ENCODE measurements at regions not wholly inside any gene's neighbourhood (a gene's known extent, or its start where the extent isn't known, plus 50 kb on each side); places are given as distances from the start of the nearest gene placed in this dataset.

DNA sequence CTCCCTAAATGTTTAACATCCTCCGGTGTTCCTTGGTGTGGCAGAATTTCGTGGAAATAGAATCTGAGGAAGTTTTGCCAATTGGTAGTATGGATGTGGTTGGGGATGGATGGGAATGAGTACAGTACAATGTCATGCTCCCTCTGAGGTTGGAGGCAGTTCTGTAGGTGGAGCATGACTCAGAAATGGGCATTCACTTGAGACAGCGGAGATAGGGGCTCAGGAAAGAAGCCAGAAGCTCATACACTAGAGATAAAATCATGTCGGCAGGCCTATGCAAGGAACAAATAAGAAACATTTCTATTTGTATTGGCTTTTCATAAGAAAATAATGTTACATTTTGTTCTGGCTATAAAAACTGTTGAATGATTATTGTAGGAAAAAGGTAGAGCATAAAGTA, 196.0 kb downstream of the URB2 start:
- DNase-seq (ENCODE audit: low spot score): no peak

DNA sequence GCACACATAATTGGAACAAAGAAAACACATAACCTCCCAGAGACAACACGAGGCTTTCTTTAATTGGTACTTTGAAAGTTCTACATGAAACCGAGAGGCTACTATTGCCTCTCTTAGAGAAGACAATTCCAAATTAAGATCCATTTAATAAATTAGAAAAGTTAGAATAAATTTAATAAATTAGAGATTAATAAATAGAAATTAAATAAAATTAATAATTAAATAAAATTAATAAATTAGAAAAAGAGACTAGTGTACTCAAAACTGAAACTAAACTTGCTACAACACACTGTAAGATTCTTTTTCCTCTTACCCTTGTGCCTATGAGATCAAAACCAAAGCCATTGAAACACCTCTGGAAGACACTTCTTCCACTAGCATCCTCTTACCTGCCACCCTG, 199.0 kb downstream of the URB2 start:
- no peak for DNase-seq (ENCODE audit: low spot score)

DNA sequence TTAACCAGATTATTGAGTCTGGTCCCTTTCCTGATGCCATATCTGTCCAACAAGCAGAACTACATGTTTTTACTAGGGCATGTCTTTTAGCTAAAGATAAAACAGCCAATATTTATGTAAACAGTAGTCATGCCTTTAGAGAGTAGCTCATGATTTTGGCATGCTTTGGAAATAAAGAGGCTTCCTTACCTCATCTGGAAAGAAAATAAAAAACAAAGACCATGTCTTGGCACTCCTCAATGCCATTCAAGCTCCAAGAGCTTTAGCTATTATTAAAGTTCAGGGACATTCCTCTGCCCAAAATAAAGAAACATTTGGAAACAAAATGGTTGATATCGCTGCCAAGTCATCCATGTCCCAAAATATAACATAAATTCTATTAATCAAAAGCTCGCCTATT, 202.4 kb downstream of the URB2 start:
- no peak for DNase-seq (ENCODE audit: low spot score)

DNA sequence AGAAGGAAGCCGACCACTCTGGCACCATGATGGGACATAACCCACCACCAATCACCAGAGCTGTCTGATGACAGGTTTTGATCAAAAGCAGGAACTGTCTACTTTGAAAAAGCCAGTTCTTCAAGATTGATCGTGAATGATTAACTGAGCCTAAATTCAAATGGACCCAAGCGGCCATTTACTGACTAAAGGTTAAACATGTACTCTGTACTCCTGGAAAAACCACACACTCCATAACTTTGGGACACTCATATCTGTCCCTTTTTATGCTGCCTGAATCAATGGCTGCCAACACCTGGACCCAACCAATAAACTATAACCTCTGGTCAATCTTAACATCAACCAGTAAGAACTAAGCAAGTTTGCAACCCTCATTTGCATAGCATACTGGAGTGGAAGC, 206.6 kb downstream of the URB2 start:
- DNase-seq (ENCODE audit: low spot score): no peak

DNA sequence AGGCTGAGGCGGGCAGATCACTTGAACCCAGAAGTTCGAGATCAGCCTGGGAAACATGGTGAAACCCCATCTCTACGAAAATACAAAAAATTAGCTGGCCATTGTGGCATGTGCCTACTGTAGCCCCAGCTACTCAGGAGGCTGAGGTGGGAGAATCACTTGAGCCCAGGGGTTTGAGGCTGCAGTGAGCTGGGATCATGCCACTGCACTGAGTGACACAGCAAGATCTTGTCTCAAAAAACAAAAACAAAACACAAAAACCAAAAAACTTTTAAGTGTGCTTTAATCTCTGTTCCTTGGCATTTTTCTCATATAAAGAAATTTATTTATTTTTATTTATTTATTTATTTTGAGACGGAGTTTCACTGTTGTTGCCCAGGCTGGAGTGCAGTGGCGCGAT, 208.2 kb downstream of the URB2 start:
- no peak for DNase-seq (ENCODE audit: low spot score)

DNA sequence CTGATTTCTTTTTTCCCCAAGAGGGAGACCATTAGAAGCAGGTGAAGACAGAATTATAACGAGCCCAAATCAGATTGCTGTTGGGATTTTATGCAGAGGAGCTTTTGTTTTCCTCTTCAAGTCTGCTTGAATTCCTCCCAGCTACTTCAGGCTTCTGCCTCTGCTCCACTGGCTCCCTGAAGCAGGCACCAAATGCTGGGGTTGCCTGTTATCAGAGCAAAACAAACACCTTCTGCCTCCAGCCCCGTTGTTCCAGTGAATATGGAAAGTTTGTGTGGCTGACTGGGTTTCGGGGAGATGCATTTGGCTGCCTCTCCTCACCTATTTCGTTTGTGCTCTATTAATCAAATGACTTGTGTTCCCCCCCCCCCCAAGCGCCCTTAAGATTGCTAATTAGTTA, 209.2 kb downstream of the URB2 start:
- DNase-seq (ENCODE audit: low spot score): no peak

DNA sequence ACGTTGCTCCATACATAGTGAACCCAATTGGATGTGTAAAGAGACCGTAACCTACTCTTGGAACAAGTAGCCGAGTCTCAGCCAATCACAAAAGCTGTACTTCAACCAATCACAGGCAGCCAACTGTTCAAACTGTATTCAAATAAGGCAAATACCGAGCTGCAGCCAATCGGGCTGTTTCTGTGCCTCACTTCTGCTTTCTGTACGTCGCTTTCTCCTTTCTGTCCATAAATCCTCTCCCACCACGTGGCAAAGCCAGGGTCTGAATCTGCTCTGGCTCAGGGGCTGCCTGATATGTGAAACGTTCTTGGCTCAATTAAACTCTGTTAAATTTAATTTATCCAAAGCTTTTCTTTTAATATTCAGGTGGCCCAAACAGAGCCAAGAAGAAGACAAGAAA, 210.3 kb downstream of the URB2 start:
- no peak for DNase-seq (ENCODE audit: low spot score)

DNA sequence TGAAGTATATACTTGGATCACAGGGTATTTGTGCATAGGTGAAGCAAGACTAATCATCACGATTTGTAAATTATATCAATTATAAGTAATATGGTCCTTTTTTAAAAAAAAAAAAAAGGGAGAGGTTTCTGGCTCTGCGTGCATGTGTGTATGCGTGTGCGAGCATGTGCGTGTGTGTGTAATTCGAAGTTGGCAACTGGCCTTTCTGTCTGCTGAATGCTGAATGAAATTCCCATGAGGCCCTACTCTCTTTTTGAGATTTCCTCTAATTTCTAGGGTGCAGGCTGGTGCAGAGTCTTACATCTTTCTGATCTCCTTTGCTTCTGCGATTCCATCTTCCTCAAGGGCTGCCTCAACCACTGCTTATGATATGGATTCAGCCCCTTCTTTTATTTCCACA, 212.2 kb downstream of the URB2 start:
- no peak for DNase-seq (ENCODE audit: low spot score)

DNA sequence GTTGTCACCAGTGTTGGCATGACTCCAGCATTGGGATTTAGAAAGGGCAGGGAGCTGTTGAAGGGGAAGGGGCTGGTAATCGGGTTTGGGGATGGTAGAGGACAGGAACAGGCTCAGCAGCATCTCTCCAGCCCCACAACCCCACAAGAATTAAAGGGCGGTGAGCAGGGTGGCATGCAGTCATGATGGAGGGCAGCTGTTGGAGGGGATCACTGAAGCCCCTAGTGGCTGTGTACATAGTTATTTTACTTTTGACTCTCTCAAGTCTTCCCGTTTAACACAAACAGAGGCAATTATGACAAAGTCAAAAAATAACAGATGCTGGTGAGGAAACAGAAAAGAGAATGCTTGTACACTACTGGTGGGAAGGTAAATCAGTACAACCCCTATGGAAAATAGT, 213.8 kb downstream of the URB2 start:
- DNase-seq (ENCODE audit: low spot score): no peak

DNA sequence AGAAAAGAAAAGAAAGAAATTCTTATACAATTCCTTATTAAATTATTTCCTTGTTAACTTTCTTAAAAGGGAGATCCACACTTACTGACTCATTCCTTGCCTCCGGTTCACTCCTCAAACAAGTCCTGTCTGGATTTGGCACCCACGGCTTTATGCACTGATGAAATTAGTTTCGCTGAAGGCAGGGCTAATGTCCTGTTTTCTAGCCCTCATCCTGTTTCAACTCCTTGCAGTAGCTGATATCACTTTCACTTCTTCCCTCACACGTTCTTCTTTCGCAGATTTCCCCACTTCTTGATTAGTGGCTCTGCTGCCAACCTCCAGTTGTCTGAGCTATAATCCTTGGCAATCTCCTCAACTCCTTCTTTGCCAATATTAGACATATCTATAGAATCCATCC, 215.2 kb downstream of the URB2 start:
- DNase-seq (ENCODE audit: low spot score): peak; percentile 22

DNA sequence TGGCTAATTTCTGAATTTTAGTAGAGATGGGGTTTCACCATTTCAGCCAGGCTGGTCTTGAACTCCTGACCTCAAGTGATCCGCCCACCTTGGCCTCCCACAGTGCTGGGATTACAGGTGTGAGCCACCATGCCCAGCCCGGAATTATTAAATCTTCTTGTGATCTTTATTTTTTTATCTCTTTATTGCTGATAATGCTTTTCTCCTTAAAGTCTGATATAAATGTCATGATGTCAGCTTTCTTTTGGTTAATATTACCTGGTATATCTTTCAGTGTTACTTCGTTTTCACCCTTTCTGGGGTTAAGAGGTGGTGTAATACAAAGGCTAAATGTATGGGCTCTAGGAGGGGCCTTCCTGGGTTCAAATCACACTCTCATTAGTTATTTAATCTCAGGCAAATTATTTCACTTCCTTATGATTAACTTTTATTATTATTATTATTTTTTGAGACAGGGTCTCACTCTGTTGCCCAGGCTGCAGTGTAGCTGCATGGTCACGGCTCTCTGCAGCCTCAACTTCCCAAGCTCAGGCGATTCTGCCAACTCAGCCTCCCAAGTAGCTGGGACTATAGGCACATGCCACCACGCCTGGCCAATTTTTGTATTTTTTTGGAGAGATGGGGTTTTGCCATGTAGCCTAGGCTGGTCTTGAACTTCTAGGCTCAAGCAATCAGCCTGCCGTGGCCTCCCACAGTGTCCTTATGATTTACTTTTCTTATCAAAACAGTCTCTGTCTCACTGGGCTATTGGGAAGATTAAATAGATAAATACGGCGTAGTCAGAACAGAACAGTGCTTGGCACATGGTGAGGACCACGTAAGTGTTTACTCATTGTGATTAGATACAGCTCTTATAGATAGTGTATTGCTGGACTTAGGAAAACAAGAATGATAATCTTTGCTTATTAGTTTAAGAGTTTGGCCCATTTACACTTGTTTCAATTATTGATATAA, 216.5 kb downstream of the URB2 start:
- DNase-seq (ENCODE audit: low spot score): no peak

DNA sequence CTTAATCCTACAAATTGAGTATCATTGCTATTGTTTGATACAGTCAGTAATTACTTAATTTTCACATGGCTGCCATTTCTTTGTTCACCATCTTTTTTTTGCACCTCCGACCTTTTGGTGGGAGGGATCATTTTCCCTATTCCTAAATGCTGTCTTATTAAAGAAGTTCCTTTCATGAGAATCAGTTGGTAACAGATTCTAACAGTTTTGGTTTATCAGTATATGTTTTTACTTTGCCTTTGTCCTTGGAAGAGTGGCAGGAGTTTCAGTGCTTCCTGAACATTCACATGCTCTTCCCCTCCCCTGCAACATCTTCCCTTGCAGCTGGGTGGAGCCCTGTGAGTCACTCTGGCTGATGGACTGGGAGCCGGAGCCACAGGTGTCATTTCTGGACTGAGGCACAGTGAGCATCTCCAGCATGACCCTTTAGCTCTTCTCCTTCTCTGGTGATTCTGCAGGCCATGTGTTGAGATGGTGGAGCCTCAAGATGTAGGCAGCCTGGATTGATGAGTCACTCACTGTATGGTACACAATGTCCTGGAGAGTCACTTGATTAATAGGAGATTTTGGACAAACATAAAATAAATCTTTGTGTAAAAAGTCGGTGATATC, 217.7 kb downstream of the URB2 start:
- DNase-seq (ENCODE audit: low spot score): no peak

DNA sequence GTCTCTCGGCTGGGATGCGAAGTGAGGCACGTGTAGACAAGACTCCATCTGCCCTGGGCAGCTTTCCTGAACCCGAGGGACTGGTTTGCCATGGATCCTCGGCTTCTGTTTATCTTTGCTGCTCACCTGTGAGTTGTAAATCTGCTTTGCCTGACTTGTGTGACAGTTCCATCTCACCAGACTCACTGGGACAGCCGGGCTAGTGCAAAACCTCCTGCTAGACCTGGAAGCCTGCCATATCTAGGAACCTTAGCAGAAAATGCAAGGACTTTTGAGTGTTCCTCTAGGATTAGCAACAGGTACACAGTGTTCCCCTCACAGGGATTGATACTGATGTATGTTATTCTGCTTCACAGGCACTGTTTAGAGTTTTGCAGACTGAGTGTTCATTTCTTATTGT, 218.6 kb downstream of the URB2 start:
- no peak for DNase-seq (ENCODE audit: low spot score)

DNA sequence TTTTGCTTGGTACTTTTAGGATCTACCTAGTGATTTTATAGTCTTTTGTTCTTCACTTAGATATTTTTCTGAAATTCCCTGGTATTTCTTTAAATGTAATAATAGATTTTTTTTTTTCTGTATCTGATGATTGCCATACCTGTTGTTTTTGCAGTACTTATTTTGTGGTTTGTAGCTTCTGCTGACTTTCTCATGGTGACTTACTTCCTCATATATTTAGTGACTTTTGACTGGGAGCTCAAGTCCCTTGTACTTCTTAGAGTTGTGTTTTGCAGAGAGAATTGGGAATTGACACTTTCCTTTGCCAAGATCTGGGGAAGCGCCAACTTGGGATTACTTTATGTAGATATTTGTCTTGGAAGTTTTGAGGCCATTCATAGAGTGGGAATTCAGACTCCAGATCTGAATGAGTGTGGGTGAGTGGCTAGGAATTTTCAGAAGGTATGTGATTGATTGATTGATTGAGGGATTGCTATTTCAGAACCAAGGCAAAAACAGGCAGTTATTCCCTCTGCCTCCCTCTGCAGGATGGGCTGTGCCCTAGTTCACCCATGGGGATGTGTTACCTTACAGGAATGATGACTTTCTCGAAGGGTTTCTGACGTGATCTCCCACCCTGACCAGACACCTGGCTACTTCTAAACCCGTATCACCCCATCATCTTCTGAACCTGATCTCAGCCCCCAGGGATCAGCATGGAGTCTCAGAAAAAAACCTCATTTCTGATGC, 219.5 kb downstream of the URB2 start:
- no peak for DNase-seq (ENCODE audit: low spot score)

DNA sequence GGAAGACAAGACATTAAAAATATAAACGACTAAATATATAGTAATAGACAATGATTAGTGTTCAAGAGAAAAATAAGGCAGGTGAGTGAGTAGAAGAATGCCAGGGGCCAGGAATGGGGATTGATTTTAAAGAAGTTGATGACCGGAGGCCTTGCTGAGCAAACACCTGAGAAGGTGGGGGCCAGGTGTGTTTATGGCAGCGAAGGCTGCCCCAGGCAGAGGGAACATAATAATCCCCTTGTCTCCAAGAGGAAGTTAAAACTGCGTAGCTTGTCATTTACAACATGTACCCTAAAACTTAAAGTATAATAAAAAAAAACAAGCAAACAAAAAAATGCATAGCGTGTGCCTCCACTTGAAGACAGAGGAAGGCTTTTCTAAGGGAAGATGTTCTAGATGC, 220.3 kb downstream of the URB2 start:
- DNase-seq (ENCODE audit: low spot score): no peak

DNA sequence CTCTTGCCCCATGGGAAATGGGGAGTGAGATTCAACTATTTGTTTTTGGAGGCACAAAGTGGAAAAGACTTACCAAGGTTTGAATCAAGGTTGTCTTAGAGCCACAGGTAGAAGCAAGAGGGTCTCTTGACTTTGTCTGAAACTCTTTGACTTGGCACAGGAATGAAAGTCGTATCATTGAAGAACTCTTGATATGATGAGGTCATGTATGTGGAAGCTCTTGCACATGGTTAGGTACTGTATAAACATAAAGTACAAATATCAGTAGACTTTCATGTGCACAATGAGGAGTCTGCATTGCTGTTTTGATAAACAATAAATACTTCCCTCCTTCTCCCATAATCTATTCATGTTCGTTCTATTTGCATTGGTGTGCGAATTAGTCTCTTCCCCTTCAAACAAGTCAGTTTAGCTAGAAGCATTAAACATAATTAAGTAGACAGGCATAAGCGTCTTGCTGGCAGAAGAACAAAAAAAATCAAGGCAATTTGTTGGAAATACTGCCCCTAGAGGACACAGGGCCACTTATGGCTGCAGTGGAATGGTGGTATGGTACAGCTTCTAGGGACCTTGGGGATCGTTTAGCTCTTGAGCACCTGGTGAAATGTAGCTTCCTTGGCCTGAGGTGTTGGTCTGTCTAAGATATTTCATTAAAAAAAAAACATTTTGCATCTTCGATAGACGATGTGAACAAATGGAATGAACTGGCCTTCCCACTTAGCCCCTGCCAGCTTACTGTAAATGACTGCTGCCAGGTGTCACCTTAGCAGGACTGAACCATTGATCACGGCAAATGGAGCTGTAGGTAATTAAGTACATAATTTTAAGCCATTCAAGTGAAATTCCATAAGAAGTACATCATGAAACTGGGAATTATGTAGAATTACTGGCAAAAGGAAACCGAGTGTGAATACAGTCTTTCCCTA, 218.0 kb upstream of the GALNT2 start:
- DNase-seq (ENCODE audit: low spot score): peak; percentile 30

DNA sequence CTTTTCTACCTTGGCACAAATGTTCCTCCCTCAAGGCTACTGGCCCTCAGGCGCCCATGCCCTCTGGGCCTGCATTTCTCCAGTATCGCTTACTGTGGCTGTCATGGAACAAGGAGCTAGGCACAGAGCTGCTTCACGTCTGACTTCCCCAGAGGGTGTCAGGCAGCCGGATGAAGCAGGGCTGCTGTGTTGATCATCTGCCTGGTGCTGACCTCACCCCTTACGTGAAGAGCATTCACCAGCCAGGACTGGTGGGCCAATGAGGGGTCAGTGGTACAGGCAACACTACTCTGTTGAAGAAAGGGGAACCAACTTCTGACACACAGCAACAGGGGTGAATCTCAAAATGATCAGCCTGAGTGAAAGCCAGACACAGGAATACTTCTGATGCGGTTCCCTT, 215.5 kb upstream of the GALNT2 start:
- DNase-seq (ENCODE audit: low spot score): no peak

DNA sequence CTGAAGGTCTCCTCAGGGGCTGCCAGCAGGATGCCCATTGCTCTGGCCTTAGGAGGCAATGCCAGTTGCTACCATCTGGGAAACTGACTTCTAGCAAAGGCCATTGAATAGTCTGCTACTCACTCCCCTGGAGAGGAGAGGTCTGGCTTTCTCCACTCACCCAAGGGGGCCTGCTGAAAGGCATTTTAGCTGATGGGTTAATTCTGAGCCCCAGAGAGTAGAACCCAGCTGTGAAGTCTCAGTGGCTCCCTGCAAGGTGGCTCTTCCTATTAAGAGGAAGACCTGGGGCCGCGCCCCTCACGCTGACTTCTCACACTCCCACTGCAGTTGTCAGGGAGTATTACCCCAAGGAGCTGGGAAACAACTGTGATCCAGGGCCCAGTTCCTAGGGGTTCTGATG, 213.3 kb upstream of the GALNT2 start:
- DNase-seq (ENCODE audit: low spot score): no peak

DNA sequence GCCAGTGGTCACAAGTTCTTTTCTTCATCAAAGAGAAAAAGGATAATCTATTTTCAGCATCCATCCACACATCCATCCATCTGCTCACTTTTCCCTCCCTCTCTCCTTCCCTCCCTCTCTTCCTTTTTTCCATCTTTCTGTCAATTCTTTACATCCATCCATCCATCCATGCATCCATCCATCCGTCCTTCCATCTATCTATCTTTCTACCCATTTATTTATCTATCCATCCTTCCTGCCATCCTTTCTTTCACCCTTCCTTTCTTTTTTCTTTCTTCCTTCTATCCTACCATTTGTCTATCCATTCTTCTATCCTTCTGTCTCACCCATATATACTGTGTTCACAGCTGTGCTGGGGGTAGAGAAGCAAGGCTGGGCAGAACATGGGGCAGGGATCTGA, 212.4 kb upstream of the GALNT2 start:
- DNase-seq (ENCODE audit: low spot score): no peak

DNA sequence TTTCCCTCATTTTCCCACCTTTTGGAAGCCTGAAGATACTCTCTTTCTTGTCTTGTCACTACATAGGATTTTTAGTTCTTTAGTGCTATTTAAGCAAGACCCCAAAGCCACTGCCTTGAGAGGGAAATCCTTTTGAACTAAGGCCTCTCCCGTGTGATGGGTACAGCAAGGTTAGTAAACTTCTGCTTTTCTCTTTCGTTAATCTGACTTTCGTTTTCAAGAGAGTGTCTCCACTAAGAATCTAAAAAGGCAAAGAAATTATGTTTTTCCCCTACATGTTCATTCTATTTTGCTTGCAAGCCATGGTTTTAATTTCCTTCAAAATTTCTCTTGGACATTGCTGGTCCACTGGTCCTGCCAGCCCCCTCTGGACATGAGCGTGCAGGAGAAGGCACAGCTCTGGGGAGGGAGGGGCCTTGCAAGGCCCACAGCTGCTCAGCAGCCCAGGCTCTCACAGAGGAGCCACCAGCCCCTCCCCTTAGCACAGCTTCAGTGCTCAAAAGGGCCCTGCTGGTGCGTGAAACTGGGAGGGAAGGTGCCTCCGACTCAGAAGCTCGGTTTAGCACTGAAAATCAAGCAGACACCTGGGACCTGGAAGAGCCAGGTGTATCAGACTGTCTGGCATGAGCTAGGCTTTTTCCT, 210.9 kb upstream of the GALNT2 start:
- DNase-seq (ENCODE audit: low spot score): peak; percentile 80

DNA sequence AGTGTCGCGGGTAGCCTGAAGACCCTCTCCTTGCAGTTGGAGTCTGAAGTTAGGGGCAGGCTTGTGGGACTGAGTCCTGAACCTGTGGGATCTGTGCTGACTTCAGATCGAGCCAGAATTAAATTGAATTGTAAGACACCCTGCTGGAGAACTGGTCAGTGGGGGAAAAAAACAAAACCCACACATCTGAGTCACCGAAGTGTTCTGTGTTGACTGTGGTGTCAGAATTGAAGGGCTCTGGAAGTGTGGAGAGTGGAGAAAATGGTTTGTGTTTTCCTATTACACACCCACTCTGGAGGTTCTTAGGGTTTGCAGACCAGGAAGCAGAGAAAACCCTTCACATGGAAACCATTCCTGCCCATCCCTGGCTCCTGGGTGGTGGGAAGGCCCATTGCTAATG, 209.5 kb upstream of the GALNT2 start:
- no peak for DNase-seq (ENCODE audit: low spot score)
